A549 (cell line): ENCODE measurements at regions not wholly inside any gene's neighbourhood (a gene's known extent, or its start where the extent isn't known, plus 50 kb on each side); places are given as distances from the start of the nearest gene placed in this dataset.

Experiments used
- ATAC-seq, 2 experiments: fragments of 200-7000 bp in 1 of 2; fragments of >200 bp in 1 of 2; cut with Nextera tagmentation in 1 of 2; cut with Tn5 transposase in 1 of 2; 3 replicates each; pipeline versions ENCODE4 v1.8.0 to v1.9.1; 2018 to 2020; ENCODE audit warnings: mild to moderate bottlenecking in 1 of 2, moderate library complexity in 1 of 2
- CTCF ChIA-PET: fragments of 300-600 bp; sonication (Branson Sonifier 250); formaldehyde crosslinking; extraction: SDS; loops from one replicate; lab custom pipeline; 2021; ENCODE audit warnings: antibody characterized with exemption, inconsistent platforms; lab: Yijun Ruan, JAX
- POLR2A ChIA-PET: fragments of 350-600 bp; formaldehyde crosslinking; extraction: SDS; loops from one replicate; lab custom pipeline; 2021; ENCODE audit warnings: antibody characterized with exemption, inconsistent platforms; lab: Yijun Ruan, JAX
- DNase-seq, 2 experiments: peaks; one replicate each; pipeline versions ENCODE4 v3.0.0 to v3.0.0-alpha.2; 2011 to 2016; ENCODE audit warnings: low read depth in 1 of 2, low spot score in 1 of 2
- FAIRE-seq: peaks from 2 replicates; lab custom pipeline; 2011; peaks lifted over from hg19 to GRCh38; lab: Jason Lieb, UNC
- H3K27ac ChIP-seq, 2 experiments: fragments of >200 bp; sonication (Bioruptor Twin); formaldehyde crosslinking; 3 replicates each; pipeline ENCODE4 v1.5.1; 2016 to 2017
- H3K4me1 ChIP-seq: fragments of >200 bp; sonication (Bioruptor Twin); formaldehyde crosslinking; 3 replicates; pipeline ENCODE4 v1.6.1; 2016
- H3K4me2 ChIP-seq: fragments of >200 bp; sonication (Bioruptor Twin); formaldehyde crosslinking; 3 replicates; pipeline ENCODE4 v1.6.1; 2016
- H3K4me3 ChIP-seq: fragments of >200 bp; sonication (Bioruptor Twin); formaldehyde crosslinking; 3 replicates; pipeline ENCODE4 v1.5.1; 2016
- H3K9me3 ChIP-seq: fragments of >200 bp; sonication (Bioruptor Twin); formaldehyde crosslinking; 3 replicates; pipeline ENCODE4 v1.6.1; 2016
- BHLHE40 ChIP-seq: IDR thresholded peaks from 2 replicates; pipeline ENCODE4 v1.6.1; 2012; ENCODE audit warnings: low read depth, low read length, inconsistent platforms
- CEBPB ChIP-seq, 2 experiments: fragments of >200 bp in 1 of 2; sonication (Bioruptor Twin) in 1 of 2; formaldehyde crosslinking in 1 of 2; IDR thresholded peaks; 2 replicates each; pipeline ENCODE4 v1.6.1; 2012 to 2016
- CHD2 ChIP-seq: fragments of 150-350 bp; IDR thresholded peaks from 2 replicates; pipeline ENCODE4 v1.6.1; 2014; ENCODE audit warnings: low read length; ENCODE audit not compliant: partially characterized antibody
- CTCF ChIP-seq: fragments of >200 bp; sonication (Bioruptor Twin); formaldehyde crosslinking; IDR thresholded peaks from 3 replicates; pipeline ENCODE4 v1.5.1; 2016
- EHMT2 ChIP-seq: fragments of 200-600 bp; sonication (generic); IDR thresholded peaks from 2 replicates; pipeline ENCODE4 v1.6.1; 2016; ENCODE audit warnings: antibody characterized with exemption, low read depth, mild to moderate bottlenecking, moderate library complexity
- EP300 ChIP-seq, 2 experiments: fragments of >200 bp; sonication (Bioruptor Twin); formaldehyde crosslinking; IDR thresholded peaks; 2 replicates in 1 of 2; 3 replicates in 1 of 2; pipeline ENCODE4 v1.6.1; 2016 to 2017
- ESRRA ChIP-seq: fragments of 150-350 bp; IDR thresholded peaks from 2 replicates; pipeline ENCODE4 v1.6.1; 2014; ENCODE audit warnings: mild to moderate bottlenecking, low read length, borderline replicate concordance
- FOSL2 ChIP-seq, 2 experiments: fragments of 450-650 bp in 1 of 2; fragments of >200 bp in 1 of 2; sonication (Bioruptor Twin) in 1 of 2; formaldehyde crosslinking; IDR thresholded peaks; 2 replicates each; pipeline versions ENCODE4 v1.5.0 to v1.6.1; 2016 to 2020; ENCODE audit warnings: mild to moderate bottlenecking in 1 of 2, moderate library complexity in 1 of 2
- GATA3 ChIP-seq: IDR thresholded peaks from 2 replicates; pipeline ENCODE4 v1.6.1; 2012; ENCODE audit warnings: borderline replicate concordance
- HEYL ChIP-seq: fragments of 250-450 bp; sonication (Bioruptor Pico); IDR thresholded peaks from 2 replicates; pipeline ENCODE4 v1.8.0; 2021; ENCODE audit warnings: mild to moderate bottlenecking, moderate library complexity
- HOXA7 ChIP-seq: fragments of 250-450 bp; sonication (Bioruptor Pico); IDR thresholded peaks from 2 replicates; pipeline ENCODE4 v1.5.0; 2020; ENCODE audit warnings: mild to moderate bottlenecking, moderate library complexity
- JUN ChIP-seq, 2 experiments: fragments of >200 bp; sonication (Bioruptor Twin); formaldehyde crosslinking; IDR thresholded peaks; 2 replicates in 1 of 2; 3 replicates in 1 of 2; pipeline ENCODE4 v1.6.1; 2016 to 2017
- JUNB ChIP-seq: fragments of >200 bp; sonication (Bioruptor Twin); formaldehyde crosslinking; IDR thresholded peaks from 2 replicates; pipeline ENCODE4 v1.6.1; 2016
- MAZ ChIP-seq: fragments of 150-350 bp; IDR thresholded peaks from 2 replicates; pipeline ENCODE4 v1.6.1; 2014; ENCODE audit warnings: antibody characterized with exemption, low read depth, low read length, borderline replicate concordance
- NPAS2 ChIP-seq: fragments of 250-450 bp; sonication (Bioruptor Pico); IDR thresholded peaks from 2 replicates; pipeline ENCODE4 v1.8.0; 2022; ENCODE audit warnings: mild to moderate bottlenecking, moderate library complexity, borderline replicate concordance
- NR3C1 ChIP-seq: fragments of >200 bp; sonication (Bioruptor Twin); formaldehyde crosslinking; IDR thresholded peaks from 3 replicates; pipeline ENCODE4 v1.6.1; 2017
- POLR2AphosphoS2 ChIP-seq: conservative IDR thresholded peaks from 2 replicates; pipeline ENCODE4 v1.6.1; 2012; ENCODE audit warnings: low read length, improper control_type of control experiment, inconsistent platforms
- RARB ChIP-seq: fragments of 250-450 bp; sonication (Bioruptor Pico); IDR thresholded peaks from 2 replicates; pipeline ENCODE4 v1.8.0; 2021; ENCODE audit warnings: mild to moderate bottlenecking, moderate library complexity
- SMC3 ChIP-seq: fragments of >200 bp; sonication (Bioruptor Twin); formaldehyde crosslinking; IDR thresholded peaks from 3 replicates; pipeline ENCODE4 v1.6.1; 2018; ENCODE audit warnings: inconsistent platforms
- ZNF302 ChIP-seq: fragments of 250-450 bp; sonication (Bioruptor Pico); IDR thresholded peaks from 2 replicates; pipeline ENCODE4 v1.9.0; 2021; ENCODE audit warnings: inconsistent platforms, mild to moderate bottlenecking, moderate library complexity
- ZSCAN20 ChIP-seq: fragments of 250-450 bp; sonication (Bioruptor Pico); IDR thresholded peaks from 2 replicates; pipeline ENCODE4 v1.8.0; 2022; ENCODE audit warnings: mild to moderate bottlenecking, moderate library complexity
- WGBS: methylation state at CpG from one replicate; pipeline ENCODE4 v1.1.6; 2017; ENCODE audit errors: missing lambda C conversion rate; 5-methylcytosine and 5-hydroxymethylcytosine counted together
- TF ChIP-seq, protein P1 (sequence below): IDR thresholded peaks from 2 replicates; pipeline ENCODE4 v1.6.1; 2012
- TF ChIP-seq, protein P2 (sequence below): fragments of >200 bp; sonication (Bioruptor Twin); formaldehyde crosslinking; IDR thresholded peaks from 3 replicates; pipeline ENCODE4 v1.6.1; 2016
- TF ChIP-seq, protein P3 (sequence below): fragments of 250-450 bp; sonication (Bioruptor Pico); IDR thresholded peaks from 2 replicates; pipeline ENCODE4 v1.5.0; 2021; ENCODE audit warnings: mild to moderate bottlenecking, moderate library complexity, borderline replicate concordance

DNA sequence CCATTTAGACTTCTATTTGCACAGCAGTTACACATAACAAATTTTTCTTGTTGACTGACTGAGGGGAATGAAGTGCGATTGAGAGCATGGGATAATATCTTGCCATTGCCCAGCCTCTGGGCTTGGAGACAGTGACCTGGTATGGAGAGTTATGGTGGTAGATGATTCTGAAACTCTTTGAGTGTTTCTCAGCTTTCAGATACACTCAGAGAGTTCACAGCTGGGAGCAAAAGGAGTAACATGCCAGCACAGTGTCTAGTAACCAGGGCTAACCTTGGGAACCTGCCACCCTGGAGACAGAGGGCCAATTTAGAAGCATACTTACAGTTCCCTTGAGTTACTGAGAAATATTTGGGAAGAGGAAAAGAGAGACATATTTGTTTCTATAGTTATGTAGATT is 1099.3 kb upstream of the CELF4 start:
- Histone ChIP-seq H3K9me3 (no peaks in the 10 kb centered on the region), H3K4me2 (no peak overlapping the region), H3K27ac (no peak overlapping the region), H3K4me3 (no peak overlapping the region), H3K4me1 (no peaks in the 10 kb centered on the region)
- no peak for TF ChIP-seq BHLHE40
- TF ChIP-seq EP300 (IDR thresholded peaks at IDR 0.05) = no peak
- no peak for TF ChIP-seq CEBPB (IDR thresholded peaks at IDR 0.05)
- TF ChIP-seq EHMT2 = no peak
- TF ChIP-seq ZNF302 (CRISPR knock-in tag) = no peak
- TF ChIP-seq CTCF = no peak
- TF ChIP-seq NPAS2 = no peak
- TF ChIP-seq, protein P1, sequence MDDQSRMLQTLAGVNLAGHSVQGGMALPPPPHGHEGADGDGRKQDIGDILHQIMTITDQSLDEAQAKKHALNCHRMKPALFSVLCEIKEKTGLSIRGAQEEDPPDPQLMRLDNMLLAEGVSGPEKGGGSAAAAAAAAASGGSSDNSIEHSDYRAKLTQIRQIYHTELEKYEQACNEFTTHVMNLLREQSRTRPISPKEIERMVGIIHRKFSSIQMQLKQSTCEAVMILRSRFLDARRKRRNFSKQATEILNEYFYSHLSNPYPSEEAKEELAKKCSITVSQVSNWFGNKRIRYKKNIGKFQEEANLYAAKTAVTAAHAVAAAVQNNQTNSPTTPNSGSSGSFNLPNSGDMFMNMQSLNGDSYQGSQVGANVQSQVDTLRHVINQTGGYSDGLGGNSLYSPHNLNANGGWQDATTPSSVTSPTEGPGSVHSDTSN = no peak
- no peak for TF ChIP-seq ESRRA
- TF ChIP-seq JUN (IDR thresholded peaks at IDR 0.05) = no peak
- TF ChIP-seq HOXA7 = no peak
- ChIA-PET POLR2A (no interaction called here), CTCF (no interaction called here)
- 30% methylated on average over 1 of the region's 1 CpG for WGBS
- FAIRE-seq (no peak), DNase-seq (no peak), ATAC-seq (no peak)

- Histone ChIP-seq H3K4me1 (no peaks in the 10 kb centered on the region), H3K27ac (no peak overlapping the region), H3K4me2 (no peak overlapping the region), H3K4me3 (no peak overlapping the region), H3K9me3 (no peaks in the 10 kb centered on the region)
- CTCF ChIA-PET = interaction anchor here (0.6 kb wide), 1 partner anchor 1332 kb away, joined by 3 read pairs; no protein-coding TSS in a partner anchor
- TF ChIP-seq FOSL2 (IDR thresholded peaks at IDR 0.05) (no peak), FOSL2 (CRISPR knock-in tag; IDR thresholded peaks at IDR 0.05) (no peak), CHD2 (no peak), MAZ (no peak), NR3C1 (no peak), ZNF302 (CRISPR knock-in tag) (no peak), ZSCAN20 (CRISPR knock-in tag) (no peak), HEYL (CRISPR knock-in tag) (no peak), RARB (CRISPR knock-in tag) (no peak), GATA3 (no peak), SMC3 (no peak), POLR2AphosphoS2 (no peak), JUNB (no peak)
- TF ChIP-seq, protein P2, sequence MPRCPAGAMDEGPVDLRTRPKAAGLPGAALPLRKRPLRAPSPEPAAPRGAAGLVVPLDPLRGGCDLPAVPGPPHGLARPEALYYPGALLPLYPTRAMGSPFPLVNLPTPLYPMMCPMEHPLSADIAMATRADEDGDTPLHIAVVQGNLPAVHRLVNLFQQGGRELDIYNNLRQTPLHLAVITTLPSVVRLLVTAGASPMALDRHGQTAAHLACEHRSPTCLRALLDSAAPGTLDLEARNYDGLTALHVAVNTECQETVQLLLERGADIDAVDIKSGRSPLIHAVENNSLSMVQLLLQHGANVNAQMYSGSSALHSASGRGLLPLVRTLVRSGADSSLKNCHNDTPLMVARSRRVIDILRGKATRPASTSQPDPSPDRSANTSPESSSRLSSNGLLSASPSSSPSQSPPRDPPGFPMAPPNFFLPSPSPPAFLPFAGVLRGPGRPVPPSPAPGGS = no peak
- TF ChIP-seq, protein P3, sequence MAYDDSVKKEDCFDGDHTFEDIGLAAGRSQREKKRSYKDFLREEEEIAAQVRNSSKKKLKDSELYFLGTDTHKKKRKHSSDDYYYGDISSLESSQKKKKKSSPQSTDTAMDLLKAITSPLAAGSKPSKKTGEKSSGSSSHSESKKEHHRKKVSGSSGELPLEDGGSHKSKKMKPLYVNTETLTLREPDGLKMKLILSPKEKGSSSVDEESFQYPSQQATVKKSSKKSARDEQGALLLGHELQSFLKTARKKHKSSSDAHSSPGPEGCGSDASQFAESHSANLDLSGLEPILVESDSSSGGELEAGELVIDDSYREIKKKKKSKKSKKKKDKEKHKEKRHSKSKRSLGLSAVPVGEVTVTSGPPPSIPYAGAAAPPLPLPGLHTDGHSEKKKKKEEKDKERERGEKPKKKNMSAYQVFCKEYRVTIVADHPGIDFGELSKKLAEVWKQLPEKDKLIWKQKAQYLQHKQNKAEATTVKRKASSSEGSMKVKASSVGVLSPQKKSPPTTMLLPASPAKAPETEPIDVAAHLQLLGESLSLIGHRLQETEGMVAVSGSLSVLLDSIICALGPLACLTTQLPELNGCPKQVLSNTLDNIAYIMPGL (CRISPR knock-in tag) = no peak
- ATAC-seq (no peak), DNase-seq (no peak), FAIRE-seq (no peak)
- WGBS = 0% methylated on average over 1 of the region's 1 CpG
- POLR2A ChIA-PET = no interaction called here
These were observed 1098.1 kb upstream of the CELF4 start for GRCh38 chr18:38663682-38664081.
